HFFc6 (cell line): ENCODE measurements at regions not wholly inside any gene's neighbourhood (a gene's known extent, or its start where the extent isn't known, plus 50 kb on each side); places are given as distances from the start of the nearest gene placed in this dataset.

ENCODE experiments used
- DNase-seq: peaks from one replicate; pipeline ENCODE4 v3.0.0-alpha.2; 2018
- H3K27ac Mint-ChIP-seq: 2 replicates; pipeline ENCODE4 v1.8.0; 2020; ENCODE audit warnings: mild to moderate bottlenecking, mixed read lengths
- H3K27me3 Mint-ChIP-seq: 2 replicates; pipeline ENCODE4 v1.8.0; 2021; ENCODE audit warnings: mild to moderate bottlenecking, moderate library complexity, mixed read lengths; ENCODE audit not compliant: insufficient read depth
- H3K36me3 Mint-ChIP-seq: 2 replicates; pipeline ENCODE4 v1.8.0; 2021; ENCODE audit warnings: low read depth, mixed read lengths
- H3K4me1 Mint-ChIP-seq: 2 replicates; pipeline ENCODE4 v1.8.0; 2020; ENCODE audit warnings: low read depth, mixed read lengths
- H3K4me3 Mint-ChIP-seq: 2 replicates; pipeline ENCODE4 v1.8.0; 2020; ENCODE audit warnings: mild to moderate bottlenecking, moderate library complexity, mixed read lengths
- H3K9me3 Mint-ChIP-seq: 2 replicates; pipeline ENCODE4 v1.8.0; 2020; ENCODE audit warnings: mild to moderate bottlenecking, mixed read lengths
- CTCF ChIP-seq: fragments of 200-600 bp; sonication (generic); IDR thresholded peaks from 2 replicates; pipeline ENCODE4 v1.5.0; 2021; ENCODE audit warnings: antibody characterized with exemption, mild to moderate bottlenecking

- no peak for TF ChIP-seq CTCF
- H3K36me3 Mint-ChIP-seq, result no peaks in the 10 kb centered on the region
- peaks cover 60% of the 10 kb centered on the region for H3K4me1 Mint-ChIP-seq
- no peaks in the 10 kb centered on the region for H3K9me3 Mint-ChIP-seq
- no peaks in the 10 kb centered on the region; the same call in 1 of the 2 replicates for H3K27me3 Mint-ChIP-seq
- no peak overlapping the region for H3K4me3 Mint-ChIP-seq
- no peak for DNase-seq
- no peak overlapping the region for H3K27ac Mint-ChIP-seq
Measured at GRCh38 chr11:123251657-123252344, 56.8 kb upstream of the CLMP start.

GRCh38 chr11:123250892-123251656, 56.0 kb upstream of the CLMP start:
- no peaks in the 10 kb centered on the region; the same call in 1 of the 2 replicates for H3K27me3 Mint-ChIP-seq
- TF ChIP-seq CTCF, result no peak
- H3K4me3 Mint-ChIP-seq, result no peak overlapping the region
- H3K9me3 Mint-ChIP-seq, result no peaks in the 10 kb centered on the region
- DNase-seq, result no peak
- no peak overlapping the region for H3K27ac Mint-ChIP-seq
- no peaks in the 10 kb centered on the region for H3K36me3 Mint-ChIP-seq
- peaks cover 62% of the 10 kb centered on the region for H3K4me1 Mint-ChIP-seq

GRCh38 chr11:123249354-123249753, 54.3 kb upstream of the CLMP start:
- Mint-ChIP-seq H3K9me3 (no peaks in the 10 kb centered on the region), H3K27me3 (no peaks in the 10 kb centered on the region; the same call in 1 of the 2 replicates), H3K27ac (no peak overlapping the region), H3K36me3 (no peaks in the 10 kb centered on the region), H3K4me1 (peaks cover 62% of the 10 kb centered on the region), H3K4me3 (no peak overlapping the region; the same call in 1 of the 2 replicates)
- TF ChIP-seq CTCF, result no peak
- DNase-seq, result peak; percentile 25

GRCh38 chr11:123247813-123248379, 52.8 kb upstream of the CLMP start:
- TF ChIP-seq CTCF, result no peak
- no peak overlapping the region for H3K27ac Mint-ChIP-seq

GRCh38 chr11:123247496-123247799, 52.4 kb upstream of the CLMP start:
- Mint-ChIP-seq H3K4me3 (peak overlapping the region; percentile 52; the same call in 1 of the 2 replicates), H3K9me3 (no peaks in the 10 kb centered on the region), H3K27me3 (no peaks in the 10 kb centered on the region; the same call in 1 of the 2 replicates), H3K27ac (no peak overlapping the region), H3K4me1 (peaks cover 52% of the 10 kb centered on the region), H3K36me3 (no peaks in the 10 kb centered on the region)
- no peak for DNase-seq
- TF ChIP-seq CTCF, result peak; percentile 70

More at GRCh38 chr11:123247813-123248379, 52.8 kb upstream of the CLMP start:
- Mint-ChIP-seq H3K27me3 (no peaks in the 10 kb centered on the region; the same call in 1 of the 2 replicates), H3K4me1 (peaks cover 55% of the 10 kb centered on the region), H3K9me3 (no peaks in the 10 kb centered on the region), H3K4me3 (no peak overlapping the region), H3K36me3 (no peaks in the 10 kb centered on the region)
- no peak for DNase-seq
